ENCODE measurements at regions not wholly inside any gene's neighbourhood (a gene's known extent, or its start where the extent isn't known, plus 50 kb on each side); places are given as distances from the start of the nearest gene placed in this dataset.

GRCh38 chr3:74883222-74883621 is 268.8 kb upstream of the CNTN3 start (continued):
- TF ChIP-seq SIN3A (conservative IDR thresholded peaks at IDR 0.05 in 1 of 2, IDR thresholded peaks at IDR 0.05 in 1 of 2; ENCODE audit: low read depth in 1 of 2, low read length in 2 of 2) (no peak), BCL11A (IDR thresholded peaks at IDR 0.05; ENCODE audit: low read depth in 2 of 2, low read length in 2 of 2) (no peak), SIX5 (IDR thresholded peaks at IDR 0.05; ENCODE audit: low read depth, low read length) (no peak)
